GM19455 (cell line): ENCODE measurements at regions not wholly inside any gene's neighbourhood (a gene's known extent, or its start where the extent isn't known, plus 50 kb on each side); places are given as distances from the start of the nearest gene placed in this dataset.

Experiments
- ATAC-seq: cut with Tn5 transposase; IDR thresholded peaks from one replicate; pipeline ENCODE4 v1.9.1; 2021; ENCODE audit not compliant: unreplicated experiment

GRCh38 chr6:3997177-3997770 lies 81.7 kb downstream of the FAM217A start:
- ATAC-seq, result no peak

GRCh38 chr6:3999800-4000661 lies 78.9 kb downstream of the FAM217A start:
- no peak for ATAC-seq

- no peak for ATAC-seq
Observed at GRCh38 chr6:4004249-4004648, 74.7 kb downstream of the FAM217A start.

GRCh38 chr6:4008324-4009047 lies 70.5 kb downstream of the FAM217A start:
- no peak for ATAC-seq

- ATAC-seq, result no peak
Observed at GRCh38 chr6:4009486-4009885, 69.5 kb downstream of the FAM217A start.

- no peak for ATAC-seq
Observed at GRCh38 chr6:4010048-4010447, 68.9 kb downstream of the FAM217A start.

- no peak for ATAC-seq
Observed at GRCh38 chr6:4010689-4011090, 68.2 kb downstream of the FAM217A start.

GRCh38 chr6:4012826-4013225 lies 66.1 kb downstream of the FAM217A start:
- ATAC-seq, result no peak

- ATAC-seq, result no peak
Observed at GRCh38 chr6:4017058-4017739, 61.7 kb downstream of the FAM217A start.

GRCh38 chr6:4017834-4018170 lies 61.1 kb downstream of the FAM217A start:
- no peak for ATAC-seq

GRCh38 chr6:4018171-4018923 lies 60.6 kb downstream of the FAM217A start:
- peak; percentile 66 for ATAC-seq
